ENCODE measurements at regions not wholly inside any gene's neighbourhood (a gene's known extent, or its start where the extent isn't known, plus 50 kb on each side); places are given as distances from the start of the nearest gene placed in this dataset.

DNA sequence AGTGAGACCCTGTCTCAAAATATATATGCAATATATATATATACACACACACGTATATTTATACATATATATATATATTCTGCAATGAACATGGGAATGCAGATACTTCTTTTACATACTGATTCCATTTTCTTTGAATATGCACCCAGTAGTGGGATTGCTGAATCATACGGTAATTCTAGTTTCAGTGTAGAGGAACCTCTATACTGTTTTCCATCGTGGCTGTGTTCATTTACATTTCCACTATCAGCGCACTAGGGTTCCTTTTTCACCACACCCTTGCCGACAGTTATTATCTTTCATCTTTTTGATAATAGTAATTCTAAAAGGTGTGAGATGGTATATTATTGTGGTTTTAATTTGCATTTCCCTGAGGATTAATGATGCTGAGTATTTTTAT lies 52.3 kb upstream of the SLC39A10 start:
- TF ChIP-seq NFYB (CRISPR knock-in tag; IDR thresholded peaks at IDR 0.05) (no peak), JUND (CRISPR knock-in tag; IDR thresholded peaks at IDR 0.05) (no peak), ELF4 (CRISPR knock-in tag; IDR thresholded peaks at IDR 0.05; ENCODE audit: borderline replicate concordance) (no peak), BCL6 (CRISPR knock-in tag; IDR thresholded peaks at IDR 0.05) (no peak), ZNF121 (CRISPR knock-in tag; IDR thresholded peaks at IDR 0.05) (no peak), RXRA (CRISPR knock-in tag; IDR thresholded peaks at IDR 0.05) (no peak)
- TF ChIP-seq, protein P1, sequence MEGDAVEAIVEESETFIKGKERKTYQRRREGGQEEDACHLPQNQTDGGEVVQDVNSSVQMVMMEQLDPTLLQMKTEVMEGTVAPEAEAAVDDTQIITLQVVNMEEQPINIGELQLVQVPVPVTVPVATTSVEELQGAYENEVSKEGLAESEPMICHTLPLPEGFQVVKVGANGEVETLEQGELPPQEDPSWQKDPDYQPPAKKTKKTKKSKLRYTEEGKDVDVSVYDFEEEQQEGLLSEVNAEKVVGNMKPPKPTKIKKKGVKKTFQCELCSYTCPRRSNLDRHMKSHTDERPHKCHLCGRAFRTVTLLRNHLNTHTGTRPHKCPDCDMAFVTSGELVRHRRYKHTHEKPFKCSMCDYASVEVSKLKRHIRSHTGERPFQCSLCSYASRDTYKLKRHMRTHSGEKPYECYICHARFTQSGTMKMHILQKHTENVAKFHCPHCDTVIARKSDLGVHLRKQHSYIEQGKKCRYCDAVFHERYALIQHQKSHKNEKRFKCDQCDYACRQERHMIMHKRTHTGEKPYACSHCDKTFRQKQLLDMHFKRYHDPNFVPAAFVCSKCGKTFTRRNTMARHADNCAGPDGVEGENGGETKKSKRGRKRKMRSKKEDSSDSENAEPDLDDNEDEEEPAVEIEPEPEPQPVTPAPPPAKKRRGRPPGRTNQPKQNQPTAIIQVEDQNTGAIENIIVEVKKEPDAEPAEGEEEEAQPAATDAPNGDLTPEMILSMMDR (CRISPR knock-in tag; IDR thresholded peaks at IDR 0.05) = no peak
